Effector memory CD4-positive, alpha-beta T cell (primary cell): ENCODE measurements at regions not wholly inside any gene's neighbourhood (a gene's known extent, or its start where the extent isn't known, plus 50 kb on each side); places are given as distances from the start of the nearest gene placed in this dataset.

Experiments used
- DNase-seq, 3 donors: peaks; one replicate each; pipeline ENCODE4 v3.0.0-alpha.2; 2020
- H3K27ac ChIP-seq: 2 replicates; pipeline ENCODE4 v1.7.0; 2013; ENCODE audit warnings: mild to moderate bottlenecking, low read length, moderate library complexity; ENCODE audit not compliant: insufficient read depth, poor library complexity, severe bottlenecking
- H3K27me3 ChIP-seq: replicated peaks from 2 replicates; pipeline ENCODE4 v1.7.0; 2013; ENCODE audit warnings: mild to moderate bottlenecking, low read length; ENCODE audit not compliant: insufficient read depth, control insufficient read depth, poor library complexity, severe bottlenecking
- H3K36me3 ChIP-seq: 2 replicates; pipeline ENCODE4 v1.7.0; 2013; ENCODE audit warnings: mild to moderate bottlenecking, low read length, moderate library complexity; ENCODE audit not compliant: control insufficient read depth, insufficient read depth
- H3K4me1 ChIP-seq: 2 replicates; pipeline ENCODE4 v1.7.0; 2013; ENCODE audit warnings: low read length, mild to moderate bottlenecking; ENCODE audit not compliant: control insufficient read depth, insufficient read depth, poor library complexity, severe bottlenecking
- H3K4me3 ChIP-seq: 2 replicates; pipeline ENCODE4 v1.7.0; 2013; ENCODE audit warnings: low read length, low read depth, mild to moderate bottlenecking; ENCODE audit not compliant: insufficient read depth, poor library complexity, severe bottlenecking
- H3K9me3 ChIP-seq: 2 replicates; pipeline ENCODE4 v1.7.0; 2013; ENCODE audit warnings: mild to moderate bottlenecking, low read length, moderate library complexity; ENCODE audit not compliant: control insufficient read depth

DNA sequence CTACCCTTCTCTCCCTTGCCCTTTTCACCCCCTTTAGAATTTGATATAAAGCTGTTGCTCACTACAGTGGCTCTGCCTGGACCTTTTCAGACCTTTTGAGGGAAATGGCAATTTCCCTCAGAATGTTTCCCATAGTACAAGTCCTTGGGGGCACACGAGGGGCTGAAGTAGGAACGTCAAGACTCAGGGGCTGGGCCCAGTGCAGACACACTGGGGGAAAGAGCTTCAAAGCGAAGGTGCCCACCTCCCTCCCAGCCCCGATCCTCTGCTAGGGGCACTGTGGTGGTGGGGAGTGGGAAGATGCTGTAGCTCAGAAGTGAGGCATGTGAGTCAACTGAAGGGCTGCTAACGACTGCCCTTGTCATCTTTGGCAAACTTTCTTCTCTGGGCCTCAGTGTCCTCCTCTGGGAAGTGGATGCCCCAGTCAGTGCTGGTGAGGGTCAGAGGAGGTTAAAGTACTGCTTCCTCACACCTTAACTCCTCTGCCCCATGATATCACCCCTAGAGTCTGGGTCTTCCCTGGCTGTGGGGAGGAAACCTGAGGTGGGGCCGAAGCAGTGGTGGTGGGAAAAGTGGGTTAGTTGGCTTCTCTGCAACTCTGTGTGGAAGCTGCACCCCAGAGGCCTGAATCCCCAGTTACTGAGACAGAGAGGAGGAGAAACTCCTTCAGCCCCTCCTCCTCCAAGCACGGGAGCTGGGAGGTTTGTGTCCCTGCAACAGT is 425.3 kb upstream of the B3GAT1 start:
- Histone ChIP-seq H3K36me3 (no peaks in the 10 kb centered on the region), H3K9me3 (no peaks in the 10 kb centered on the region), H3K27me3 (no peaks in the 10 kb centered on the region), H3K27ac (no peak overlapping the region), H3K4me3 (no peak overlapping the region), H3K4me1 (no peaks in the 10 kb centered on the region)
- DNase-seq = no peak

DNA sequence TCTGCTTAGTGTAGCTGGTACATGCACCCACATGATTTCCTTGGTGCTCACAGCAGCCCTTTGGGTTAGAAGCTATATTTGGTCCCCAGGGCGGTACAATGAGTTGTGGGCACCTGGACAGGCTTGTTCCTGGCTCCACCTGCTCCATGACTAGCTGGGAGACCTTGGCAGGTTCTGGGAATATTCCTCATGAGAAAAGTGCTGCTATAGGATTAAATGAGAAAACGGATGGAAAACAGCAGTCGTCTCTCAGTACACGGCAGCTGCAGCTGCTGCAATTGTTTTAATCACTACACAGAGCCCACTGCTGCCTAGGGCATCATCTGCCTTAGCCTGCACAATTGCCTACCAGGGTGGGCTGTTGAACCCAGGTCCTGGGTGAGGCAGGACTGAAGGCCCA is 424.5 kb upstream of the B3GAT1 start:
- Histone ChIP-seq H3K4me1 (no peaks in the 10 kb centered on the region), H3K4me3 (no peak overlapping the region), H3K9me3 (no peaks in the 10 kb centered on the region), H3K27me3 (no peaks in the 10 kb centered on the region), H3K36me3 (no peaks in the 10 kb centered on the region), H3K27ac (no peak overlapping the region)
- no peak for DNase-seq

- Histone ChIP-seq H3K4me3 (no peak overlapping the region), H3K27ac (no peak overlapping the region), H3K9me3 (no peaks in the 10 kb centered on the region), H3K36me3 (no peaks in the 10 kb centered on the region), H3K27me3 (no peaks in the 10 kb centered on the region), H3K4me1 (no peaks in the 10 kb centered on the region)
- no peak for DNase-seq
Measured at GRCh38 chr11:134835561-134835960, 423.5 kb upstream of the B3GAT1 start.

- DNase-seq = no peak
- Histone ChIP-seq H3K4me3 (no peak overlapping the region), H3K36me3 (no peaks in the 10 kb centered on the region), H3K27me3 (no peaks in the 10 kb centered on the region), H3K9me3 (no peaks in the 10 kb centered on the region), H3K27ac (no peak overlapping the region), H3K4me1 (no peaks in the 10 kb centered on the region)
Measured at GRCh38 chr11:134830312-134830711, 418.3 kb upstream of the B3GAT1 start.

DNA sequence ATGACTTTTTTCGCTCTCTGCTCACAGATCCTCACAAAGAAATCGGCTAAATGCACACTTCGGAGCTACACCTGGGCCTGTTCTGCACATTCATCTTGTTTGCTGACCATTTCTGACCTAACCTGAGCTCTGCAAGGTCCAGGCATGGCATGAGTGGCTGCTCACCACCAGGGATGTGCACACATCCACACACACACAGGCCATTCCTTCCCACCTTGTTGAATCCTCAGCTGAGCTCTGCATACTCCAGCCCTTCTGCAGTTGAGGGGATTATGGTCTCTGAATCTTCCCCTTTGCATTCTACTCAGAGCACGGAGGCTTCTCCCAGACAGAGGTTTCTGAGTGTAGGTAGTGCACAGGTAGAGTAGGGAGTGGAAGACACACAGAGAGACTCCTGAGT is 411.9 kb upstream of the B3GAT1 start:
- H3K27ac ChIP-seq = no peak overlapping the region
- no peaks in the 10 kb centered on the region for H3K4me1 ChIP-seq
- DNase-seq = no peak
- no peaks in the 10 kb centered on the region for H3K36me3 ChIP-seq
- no peaks in the 10 kb centered on the region for H3K9me3 ChIP-seq
- no peak overlapping the region for H3K4me3 ChIP-seq
- no peaks in the 10 kb centered on the region for H3K27me3 ChIP-seq

GRCh38 chr11:134822897-134823296 is 410.9 kb upstream of the B3GAT1 start:
- Histone ChIP-seq H3K4me3 (no peak overlapping the region), H3K27ac (no peak overlapping the region), H3K36me3 (no peaks in the 10 kb centered on the region), H3K9me3 (no peaks in the 10 kb centered on the region), H3K4me1 (no peaks in the 10 kb centered on the region), H3K27me3 (no peaks in the 10 kb centered on the region)
- DNase-seq = no peak

DNA sequence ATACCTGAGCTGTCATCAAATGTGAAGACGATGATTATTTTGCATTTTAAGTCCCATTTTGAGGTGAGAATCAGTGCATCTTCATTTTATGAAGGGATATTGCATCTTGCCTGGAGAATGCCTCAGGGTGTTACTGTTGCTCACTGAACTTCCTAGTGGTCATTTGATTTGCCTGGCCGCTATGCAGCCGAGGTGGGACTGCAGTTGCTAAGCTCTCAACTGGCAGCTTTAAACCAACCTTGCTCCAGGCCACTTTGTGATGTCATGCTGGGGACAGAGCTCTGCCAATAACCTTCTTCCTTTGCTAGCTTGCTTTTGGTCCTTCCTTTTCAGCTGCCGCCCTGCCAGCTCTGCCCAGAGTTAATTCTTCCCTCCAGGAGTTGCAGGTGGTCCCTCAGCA is 409.4 kb upstream of the B3GAT1 start:
- H3K27me3 ChIP-seq = no peaks in the 10 kb centered on the region
- no peak overlapping the region for H3K4me3 ChIP-seq
- H3K9me3 ChIP-seq = no peaks in the 10 kb centered on the region
- DNase-seq = no peak
- no peaks in the 10 kb centered on the region for H3K36me3 ChIP-seq
- H3K4me1 ChIP-seq = no peaks in the 10 kb centered on the region
- H3K27ac ChIP-seq = no peak overlapping the region

GRCh38 chr11:134819041-134819440 is 407.0 kb upstream of the B3GAT1 start:
- Histone ChIP-seq H3K9me3 (no peaks in the 10 kb centered on the region), H3K27ac (no peak overlapping the region), H3K4me1 (no peaks in the 10 kb centered on the region), H3K4me3 (no peak overlapping the region), H3K36me3 (no peaks in the 10 kb centered on the region), H3K27me3 (no peaks in the 10 kb centered on the region)
- DNase-seq = no peak

GRCh38 chr11:134818516-134818915 is 406.5 kb upstream of the B3GAT1 start:
- Histone ChIP-seq H3K4me3 (no peak overlapping the region), H3K27ac (no peak overlapping the region), H3K9me3 (no peaks in the 10 kb centered on the region), H3K36me3 (no peaks in the 10 kb centered on the region), H3K4me1 (no peaks in the 10 kb centered on the region), H3K27me3 (no peaks in the 10 kb centered on the region)
- DNase-seq = no peak

DNA sequence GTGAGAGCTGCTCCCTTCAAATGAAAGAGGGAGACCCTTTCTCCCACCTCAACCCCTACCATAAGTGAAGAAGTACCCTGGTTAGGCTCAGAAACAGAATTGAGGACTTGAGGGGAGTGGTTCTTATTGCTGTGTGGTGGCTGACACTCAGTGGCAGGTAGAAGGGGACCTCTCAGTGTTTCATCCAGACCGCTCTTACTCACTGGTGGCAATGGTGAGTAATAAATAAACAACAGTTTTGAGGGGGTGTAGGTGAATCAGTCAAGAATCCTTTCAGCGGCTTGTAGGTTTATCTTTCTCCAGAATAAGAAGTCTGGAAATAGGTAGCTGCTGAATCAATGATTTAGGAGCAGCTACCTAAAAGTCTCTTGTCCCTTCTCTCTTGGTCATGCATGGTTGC is 403.4 kb upstream of the B3GAT1 start:
- H3K9me3 ChIP-seq = no peaks in the 10 kb centered on the region
- no peak for DNase-seq

More for the DNA sequence above, 403.4 kb upstream of the B3GAT1 start:
- no peak overlapping the region for H3K4me3 ChIP-seq
- H3K27me3 ChIP-seq = no peaks in the 10 kb centered on the region
- no peaks in the 10 kb centered on the region for H3K36me3 ChIP-seq
- H3K4me1 ChIP-seq = no peaks in the 10 kb centered on the region
- no peak overlapping the region for H3K27ac ChIP-seq
